ENCODE measurements at regions not wholly inside any gene's neighbourhood (a gene's known extent, or its start where the extent isn't known, plus 50 kb on each side); places are given as distances from the start of the nearest gene placed in this dataset.
"Not testable (repeated sequence)": the region's sequence is repeated elsewhere in the genome, so short reads cannot be mapped to it uniquely, and the experiment has no call there.

GRCh38 chr3:522888-523287 is 326.3 kb downstream of the CHL1 start:
- DNase-seq (ENCODE audit: low read depth), result no peak

- no peak for DNase-seq (ENCODE audit: low read depth)
Measured at GRCh38 chr3:525415-525814, 328.9 kb downstream of the CHL1 start.

DNA sequence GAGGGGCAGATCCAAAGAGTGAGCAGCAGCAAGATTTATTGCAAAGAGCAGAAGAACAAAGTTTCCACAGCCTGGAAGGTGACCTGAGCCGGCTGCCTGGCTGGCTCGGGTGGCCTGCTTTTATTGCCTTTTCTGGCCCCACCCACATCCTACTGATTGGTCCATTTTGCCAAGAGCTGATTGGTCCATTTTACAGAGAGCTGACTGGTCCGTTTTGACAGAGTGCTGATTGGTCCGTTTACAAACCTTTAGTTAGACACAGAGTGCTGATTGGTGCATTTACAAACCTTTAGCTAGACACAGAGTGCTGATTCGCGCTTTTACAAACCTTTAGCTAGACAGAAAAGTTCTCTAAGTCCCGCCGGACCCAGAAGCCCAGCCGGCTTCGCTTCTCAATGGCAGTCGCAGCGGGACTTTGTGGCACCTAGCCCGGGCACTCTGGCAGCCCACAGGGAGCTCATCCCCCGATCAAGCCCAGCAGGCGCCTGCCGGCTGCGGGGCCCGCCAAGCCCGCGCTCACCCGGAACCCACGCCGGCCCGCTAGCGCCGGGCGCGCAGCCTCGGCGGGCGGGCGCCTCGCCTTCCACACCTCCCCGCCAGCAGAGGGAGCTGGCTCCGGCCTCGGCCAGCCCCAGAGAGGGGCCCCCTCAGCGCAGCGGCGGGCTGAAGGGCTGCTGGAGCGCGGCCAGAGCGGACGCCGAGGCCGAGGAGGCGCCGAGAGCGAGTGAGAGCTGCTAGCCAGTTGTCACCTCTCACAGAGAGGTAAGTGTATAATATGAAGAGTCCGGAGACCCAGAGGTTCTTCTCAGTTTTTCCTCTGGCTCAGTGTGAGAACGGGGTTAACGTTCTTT is 339.2 kb downstream of the CHL1 start:
- no peak for DNase-seq (ENCODE audit: low read depth)

GRCh38 chr3:536417-536813 is 339.9 kb downstream of the CHL1 start:
- no peak for DNase-seq (ENCODE audit: low read depth)

- no peak for DNase-seq (ENCODE audit: low read depth)
Measured at GRCh38 chr3:541062-541801, 344.7 kb downstream of the CHL1 start.

- DNase-seq (ENCODE audit: low read depth), result no peak
Measured at GRCh38 chr3:542021-542420, 345.5 kb downstream of the CHL1 start.

DNA sequence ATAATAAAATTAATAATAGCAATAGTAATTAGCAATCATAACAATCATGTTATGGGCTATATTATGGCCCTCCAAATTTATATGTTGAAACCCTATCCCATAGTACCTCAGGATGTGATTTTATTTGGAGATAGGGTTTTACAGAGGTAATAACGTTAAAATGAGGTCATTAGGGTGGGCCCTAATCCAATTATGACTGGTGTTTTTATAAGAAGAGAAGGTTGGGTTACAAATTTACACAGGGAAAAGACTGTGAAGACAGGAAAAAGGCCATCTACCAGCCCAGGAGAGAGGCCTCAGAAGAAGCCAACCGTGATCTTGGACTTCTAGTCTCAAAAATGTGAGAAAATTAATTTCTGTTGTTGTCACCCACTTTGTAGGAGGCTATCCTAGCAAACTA is 353.1 kb downstream of the CHL1 start:
- no peak for DNase-seq (ENCODE audit: low read depth)

DNA sequence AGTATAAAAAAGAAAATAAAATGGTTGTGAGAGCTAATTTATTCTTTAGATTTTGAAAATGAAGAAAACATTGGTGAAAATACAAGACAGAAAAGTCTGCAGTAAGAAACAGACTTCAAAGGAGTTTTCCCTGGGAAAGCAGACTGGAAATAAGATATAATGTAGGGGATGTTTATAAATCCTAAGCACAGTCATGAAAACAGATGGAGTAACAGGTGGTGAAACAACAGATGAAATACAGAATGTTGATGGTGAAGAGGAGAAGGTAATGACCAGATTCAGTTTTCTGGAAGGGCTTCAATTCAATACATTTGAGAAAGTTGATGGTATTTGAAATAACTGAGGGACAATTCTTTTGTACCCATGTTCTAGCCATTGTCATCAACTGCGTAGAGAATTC is 353.9 kb downstream of the CHL1 start:
- no peak for DNase-seq (ENCODE audit: low read depth)

DNA sequence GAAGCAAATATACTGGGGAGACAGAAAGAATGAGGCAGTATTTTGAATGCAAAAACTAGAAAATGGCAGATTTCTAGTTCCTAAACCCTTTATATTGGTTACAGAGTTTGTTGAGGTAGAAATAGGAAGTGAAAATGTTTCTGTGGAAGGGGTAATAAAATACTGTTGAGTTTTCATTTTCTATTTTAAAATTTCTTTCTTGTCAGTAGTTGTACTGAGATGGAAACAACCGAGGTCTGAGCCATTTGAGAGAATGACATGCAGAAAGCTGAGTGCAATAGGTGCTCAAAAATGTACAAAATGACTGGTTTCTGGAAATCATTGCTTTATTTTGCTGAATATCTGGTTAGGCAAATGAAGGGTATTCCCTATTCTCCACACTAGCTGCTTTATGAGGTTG is 361.4 kb downstream of the CHL1 start:
- no peak for DNase-seq (ENCODE audit: low read depth)

DNA sequence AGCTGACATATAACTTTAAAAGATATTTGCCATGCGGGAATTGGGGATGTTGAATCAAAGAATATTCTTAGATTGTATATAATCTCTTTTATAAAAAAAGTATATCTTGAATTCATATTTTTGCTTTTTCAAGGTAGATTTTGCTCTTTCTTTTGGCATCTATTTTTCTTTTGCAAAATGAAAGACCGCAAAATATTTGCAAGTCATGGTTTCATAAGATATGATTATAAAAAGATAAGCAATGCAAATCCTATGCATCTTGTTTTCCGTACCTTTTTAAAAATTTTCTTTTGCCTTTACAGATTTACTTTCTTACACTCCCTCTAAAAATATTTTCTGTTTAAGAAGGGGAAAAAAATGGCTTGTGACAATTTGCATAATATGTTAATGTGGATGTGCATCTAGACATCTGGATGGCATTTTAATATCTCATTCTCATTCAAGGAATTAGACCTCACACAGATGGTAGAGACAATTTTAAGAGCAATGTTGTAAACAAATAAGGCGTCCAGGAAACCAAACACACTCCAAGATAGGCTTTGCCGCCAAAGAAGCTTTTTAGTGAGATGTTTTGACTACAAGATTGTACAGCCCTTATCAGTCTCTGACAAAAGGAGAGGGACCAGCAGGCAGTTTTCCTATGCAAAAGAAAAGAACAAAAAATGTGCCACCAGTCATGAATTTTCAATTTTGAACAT is 371.1 kb downstream of the CHL1 start:
- no peak for DNase-seq (ENCODE audit: low read depth)

DNA sequence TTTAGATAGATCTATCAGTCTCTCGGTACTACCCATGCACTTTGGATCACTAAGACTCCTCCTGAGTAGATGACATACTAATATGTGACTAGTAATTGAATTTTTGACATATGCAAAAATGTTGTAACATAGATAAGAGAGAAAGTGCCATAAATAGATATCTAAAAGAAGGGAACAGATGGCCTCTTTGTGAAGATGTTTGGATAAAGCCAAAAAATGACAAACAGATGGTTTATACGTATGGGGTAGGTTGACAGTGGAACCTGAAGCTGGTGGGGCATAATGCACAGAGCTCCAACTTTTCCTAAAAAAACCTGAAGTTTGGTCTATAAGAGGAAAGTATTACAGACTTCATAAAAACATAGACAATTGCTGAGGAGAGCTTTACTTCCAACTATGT is 383.0 kb downstream of the CHL1 start:
- not testable (repeated sequence) for DNase-seq (ENCODE audit: low read depth)

DNA sequence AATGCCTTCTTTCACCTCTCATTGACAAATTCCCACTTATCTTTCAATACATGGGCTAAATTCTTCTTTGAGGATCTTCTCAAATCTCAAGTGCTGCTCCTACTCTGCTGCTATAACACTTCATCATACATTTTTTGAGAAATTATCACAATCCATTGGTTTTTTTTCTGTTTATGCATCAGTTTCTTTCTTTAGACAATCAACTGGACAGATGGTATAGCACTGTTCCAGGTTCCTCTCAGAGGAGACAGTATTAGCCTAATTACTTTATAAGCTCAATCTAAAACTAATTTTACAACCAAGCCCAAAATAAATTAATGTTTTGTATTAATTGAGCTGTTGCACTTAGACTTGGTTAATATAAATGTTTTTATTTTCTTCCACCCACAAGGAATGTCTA is 392.5 kb downstream of the CHL1 start:
- not testable (repeated sequence) for DNase-seq (ENCODE audit: low read depth)

DNA sequence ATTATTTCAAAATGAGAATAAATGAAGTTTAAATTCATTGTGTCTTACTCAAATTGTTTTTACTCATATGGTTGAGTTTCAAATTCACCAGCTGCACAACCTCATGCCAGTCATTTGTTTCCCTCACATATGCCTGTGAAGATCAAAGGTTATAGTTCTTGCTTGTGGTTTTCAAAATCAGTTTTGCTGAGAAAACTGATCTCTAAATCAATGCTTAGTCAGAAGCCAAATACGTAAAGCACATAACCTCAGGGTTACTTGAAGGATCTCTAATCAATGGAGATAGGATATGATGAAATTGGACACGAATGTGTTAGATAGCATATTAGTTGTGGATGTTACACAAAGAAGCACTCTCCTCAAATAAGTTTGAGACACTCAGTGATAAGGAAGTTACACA is 400.7 kb downstream of the CHL1 start:
- not testable (repeated sequence) for DNase-seq (ENCODE audit: low read depth)

DNA sequence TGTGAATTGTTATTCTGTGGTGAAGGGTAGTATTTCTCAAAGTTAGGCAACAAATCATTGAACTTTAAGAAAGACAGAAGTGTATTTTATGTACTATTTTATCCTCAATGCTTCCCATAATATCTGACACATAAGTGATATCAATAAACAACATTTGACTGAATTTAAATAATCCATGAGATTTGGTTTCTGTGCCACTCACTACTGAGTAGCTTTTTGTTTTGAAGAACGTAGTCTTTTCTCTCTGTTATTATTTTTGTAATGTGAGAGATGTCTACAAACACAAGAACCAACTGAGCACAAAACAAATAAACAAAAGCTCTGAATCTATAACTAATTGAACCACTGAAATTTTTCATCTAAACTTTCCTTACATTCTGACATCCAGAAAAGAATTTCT is 401.2 kb downstream of the CHL1 start:
- not testable (repeated sequence) for DNase-seq (ENCODE audit: low read depth)

- not testable (repeated sequence) for DNase-seq (ENCODE audit: low read depth)
Measured at GRCh38 chr3:607480-607879, 410.9 kb downstream of the CHL1 start.

GRCh38 chr3:621714-622113 is 425.2 kb downstream of the CHL1 start:
- DNase-seq (ENCODE audit: low read depth), result no peak

DNA sequence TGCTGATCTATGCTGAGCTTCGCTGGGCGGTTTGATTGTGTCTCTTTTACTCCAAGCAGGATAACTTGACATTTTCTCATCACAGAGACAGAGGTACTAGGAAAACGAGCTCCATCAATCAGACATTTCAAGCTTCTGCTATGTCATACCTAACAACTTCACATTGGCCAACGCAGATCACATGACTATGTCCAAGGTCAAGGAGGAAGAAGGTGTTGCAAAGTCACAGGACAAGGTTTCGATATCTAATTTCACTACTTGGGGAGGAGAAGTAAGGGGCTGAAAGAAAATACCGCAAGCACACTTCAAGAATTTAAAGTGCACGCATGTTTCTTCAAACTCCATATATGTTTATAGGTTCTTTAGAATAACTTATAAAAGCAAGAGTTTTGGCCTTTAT is 425.8 kb downstream of the CHL1 start:
- DNase-seq (ENCODE audit: low read depth), result no peak

GRCh38 chr3:623914-624545 is 427.5 kb downstream of the CHL1 start:
- DNase-seq (ENCODE audit: low read depth), result no peak

DNA sequence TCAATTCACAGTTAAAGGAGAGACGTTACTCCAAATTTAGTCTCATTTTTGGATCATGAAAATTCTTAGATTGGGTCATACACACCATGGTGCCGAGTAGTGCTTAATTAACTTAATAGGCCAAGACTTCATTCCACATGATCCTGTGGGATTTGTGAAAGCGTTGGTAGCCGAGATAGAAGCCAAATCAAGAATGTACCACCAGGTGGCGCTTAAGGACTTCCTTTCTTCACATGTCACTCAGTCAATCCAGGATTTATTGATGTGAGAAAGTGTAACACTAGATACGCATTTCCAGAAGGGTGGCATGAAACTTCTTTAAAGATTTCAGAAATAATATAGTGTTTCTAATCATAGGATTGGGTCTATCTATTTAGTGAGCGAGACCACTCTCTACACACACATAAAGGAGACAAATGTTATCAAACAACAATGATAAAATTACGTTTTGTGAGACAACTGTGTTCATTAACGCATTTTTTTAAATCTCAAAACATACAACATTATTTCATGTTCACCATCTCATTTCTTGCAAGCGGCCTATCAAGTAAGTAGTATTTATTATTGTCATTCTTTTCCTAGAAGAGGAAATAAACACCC is 436.1 kb downstream of the CHL1 start:
- peak; percentile 36 for DNase-seq (ENCODE audit: low read depth)

DNA sequence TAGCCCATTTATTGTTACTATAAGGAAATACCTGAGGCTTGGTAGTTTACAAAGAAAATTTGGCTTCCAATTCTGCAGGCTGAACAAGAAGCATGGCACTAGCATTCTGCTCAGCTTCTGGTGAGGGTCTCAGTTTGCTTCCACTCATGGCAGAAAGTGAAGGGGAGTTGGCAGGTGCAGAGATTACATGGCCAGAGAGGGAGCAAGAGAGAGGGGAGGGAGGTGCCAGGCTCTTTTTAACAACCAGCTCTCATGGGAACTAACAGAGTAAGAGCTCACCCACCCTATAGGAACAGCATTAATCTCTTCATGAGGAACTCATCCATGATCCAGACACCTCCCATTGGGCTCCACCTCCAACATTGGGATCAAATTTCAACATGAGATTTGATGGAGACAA is 437.9 kb downstream of the CHL1 start:
- DNase-seq (ENCODE audit: low read depth), result no peak

GRCh38 chr3:635393-635792 is 438.8 kb downstream of the CHL1 start:
- DNase-seq (ENCODE audit: low read depth), result no peak

DNA sequence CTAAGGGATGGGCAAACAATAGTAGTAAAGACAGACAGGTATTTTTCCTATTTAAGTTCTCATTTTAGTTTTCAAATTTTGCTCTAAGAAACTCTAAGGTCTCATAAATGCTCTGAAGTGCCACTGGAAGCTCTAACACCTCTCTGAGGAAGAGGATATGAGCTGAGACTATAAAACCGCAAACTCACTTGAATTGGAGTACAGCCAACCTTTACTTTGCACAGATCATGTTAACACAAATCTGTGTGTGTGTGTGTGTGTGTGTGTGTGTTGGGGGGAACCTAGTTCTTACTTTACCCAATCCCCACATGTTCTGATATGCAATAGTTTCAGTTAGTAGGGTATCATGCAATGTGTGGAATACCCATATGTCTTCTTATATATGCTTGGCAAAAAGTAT is 446.8 kb downstream of the CHL1 start:
- no peak for DNase-seq (ENCODE audit: low read depth)
